Lower lobe of right lung (tissue), 2 donors: ENCODE measurements at regions not wholly inside any gene's neighbourhood (a gene's known extent, or its start where the extent isn't known, plus 50 kb on each side); places are given as distances from the start of the nearest gene placed in this dataset.

Experiments used
- ATAC-seq, 2 donors: fragments of 200-7000 bp; cut with Tn5 transposase; one replicate each; pipeline ENCODE4 v1.9.1; 2020 to 2022; ENCODE audit warnings: mild to moderate bottlenecking in 2 of 2, moderate library complexity in 2 of 2
- DNase-seq: peaks from one replicate; pipeline ENCODE4 v3.0.0-alpha.2; 2020
- H3K27ac ChIP-seq: fragments of 200-600 bp; one replicate; pipeline ENCODE4 v1.8.0; 2022
- H3K27me3 ChIP-seq: fragments of 200-600 bp; one replicate; pipeline ENCODE4 v1.8.0; 2022; ENCODE audit warnings: low read depth
- H3K36me3 ChIP-seq: fragments of 200-600 bp; one replicate; pipeline ENCODE4 v1.8.0; 2022; ENCODE audit warnings: mild to moderate bottlenecking
- H3K4me1 ChIP-seq: fragments of 200-600 bp; one replicate; pipeline ENCODE4 v1.8.0; 2022
- H3K4me3 ChIP-seq: fragments of 200-600 bp; one replicate; pipeline ENCODE4 v1.8.0; 2022; ENCODE audit warnings: mild to moderate bottlenecking
- H3K9me3 ChIP-seq: fragments of 200-600 bp; one replicate; pipeline ENCODE4 v1.8.0; 2022
- CTCF ChIP-seq: fragments of 200-600 bp; IDR thresholded peaks from one replicate; pipeline ENCODE4 v1.8.0; 2022; ENCODE audit warnings: antibody characterized with exemption, mild to moderate bottlenecking
- intact Hi-C: fragments of 100-400 bp; cut with DNase I; formaldehyde crosslinking; loops from one replicate; pipeline ENCODE4 v1.11.0; 2022
- donor health status: DM: no; HTN: yes; CAD: no; lungs with severe emphysema.

- Histone ChIP-seq H3K27ac (peak overlapping the region; percentile 61), H3K36me3 (no peaks in the 10 kb centered on the region), H3K4me3 (no peak overlapping the region), H3K27me3 (no peaks in the 10 kb centered on the region), H3K4me1 (peaks cover 22% of the 10 kb centered on the region), H3K9me3 (no peaks in the 10 kb centered on the region)
- no peak for TF ChIP-seq CTCF
- DNase-seq (no peak), ATAC-seq (no peak)
- intact Hi-C loops = no loop called here
Measured at GRCh38 chr6:14877758-14878157, 368.1 kb upstream of the JARID2 start.

GRCh38 chr6:14880052-14880451 is 365.8 kb upstream of the JARID2 start:
- intact Hi-C loops = no loop called here
- no peak for ATAC-seq

GRCh38 chr6:14880677-14881076 is 365.2 kb upstream of the JARID2 start:
- H3K36me3 ChIP-seq = no peaks in the 10 kb centered on the region
- no peak overlapping the region for H3K27ac ChIP-seq
- H3K27me3 ChIP-seq = no peaks in the 10 kb centered on the region
- intact Hi-C loops = no loop called here
- ATAC-seq = no peak
- peaks cover 27% of the 10 kb centered on the region for H3K4me1 ChIP-seq
- H3K4me3 ChIP-seq = no peak overlapping the region
- TF ChIP-seq CTCF = no peak
- no peak for DNase-seq
- no peaks in the 10 kb centered on the region for H3K9me3 ChIP-seq

More at GRCh38 chr6:14880052-14880451, 365.8 kb upstream of the JARID2 start:
- TF ChIP-seq CTCF = no peak
- H3K27ac ChIP-seq = no peak overlapping the region
- H3K27me3 ChIP-seq = no peaks in the 10 kb centered on the region
- no peaks in the 10 kb centered on the region for H3K36me3 ChIP-seq
- H3K9me3 ChIP-seq = no peaks in the 10 kb centered on the region
- no peak for DNase-seq
- peaks cover 27% of the 10 kb centered on the region for H3K4me1 ChIP-seq
- no peak overlapping the region for H3K4me3 ChIP-seq

- ATAC-seq = peak; percentile 34 to 56
- H3K27ac ChIP-seq = no peak overlapping the region
- no peak for TF ChIP-seq CTCF
Measured at GRCh38 chr6:14881398-14881797, 364.5 kb upstream of the JARID2 start.

GRCh38 chr6:14882394-14883026 is 363.4 kb upstream of the JARID2 start:
- Histone ChIP-seq H3K36me3 (no peaks in the 10 kb centered on the region), H3K9me3 (no peaks in the 10 kb centered on the region), H3K4me3 (no peak overlapping the region), H3K27me3 (no peaks in the 10 kb centered on the region), H3K27ac (no peak overlapping the region), H3K4me1 (peaks cover 26% of the 10 kb centered on the region)
- ATAC-seq (no peak), DNase-seq (no peak)
- intact Hi-C loops = no loop called here
- TF ChIP-seq CTCF = no peak

More at GRCh38 chr6:14881398-14881797, 364.5 kb upstream of the JARID2 start:
- peaks cover 27% of the 10 kb centered on the region for H3K4me1 ChIP-seq
- no peaks in the 10 kb centered on the region for H3K36me3 ChIP-seq
- intact Hi-C loops = no loop called here
- no peak overlapping the region for H3K4me3 ChIP-seq
- no peaks in the 10 kb centered on the region for H3K27me3 ChIP-seq
- DNase-seq = no peak
- no peaks in the 10 kb centered on the region for H3K9me3 ChIP-seq
